Epithelial cell of proximal tubule (primary cell): ENCODE measurements at regions not wholly inside any gene's neighbourhood (a gene's known extent, or its start where the extent isn't known, plus 50 kb on each side); places are given as distances from the start of the nearest gene placed in this dataset.

Source experiments
- DNase-seq: peaks from one replicate; pipeline ENCODE4 v3.0.0-alpha.2; 2011; ENCODE audit warnings: low read depth
- H3K4me3 ChIP-seq: 2 replicates; pipeline ENCODE4 v1.5.1; 2011; ENCODE audit warnings: low read depth, mild to moderate bottlenecking, low read length
- CTCF ChIP-seq: conservative IDR thresholded peaks from 2 replicates; pipeline ENCODE4 v1.5.1; 2012; ENCODE audit warnings: low read depth, mild to moderate bottlenecking, low read length

- no peak for DNase-seq
- no peak overlapping the region for H3K4me3 ChIP-seq
- TF ChIP-seq CTCF = peak; percentile 74
Observed at GRCh38 chr10:60646966-60647796, 131.1 kb upstream of the CDK1 start.

- no peak for DNase-seq
- no peak overlapping the region for H3K4me3 ChIP-seq
- no peak for TF ChIP-seq CTCF
Observed at GRCh38 chr10:60645980-60646379, 132.3 kb upstream of the CDK1 start.

DNA sequence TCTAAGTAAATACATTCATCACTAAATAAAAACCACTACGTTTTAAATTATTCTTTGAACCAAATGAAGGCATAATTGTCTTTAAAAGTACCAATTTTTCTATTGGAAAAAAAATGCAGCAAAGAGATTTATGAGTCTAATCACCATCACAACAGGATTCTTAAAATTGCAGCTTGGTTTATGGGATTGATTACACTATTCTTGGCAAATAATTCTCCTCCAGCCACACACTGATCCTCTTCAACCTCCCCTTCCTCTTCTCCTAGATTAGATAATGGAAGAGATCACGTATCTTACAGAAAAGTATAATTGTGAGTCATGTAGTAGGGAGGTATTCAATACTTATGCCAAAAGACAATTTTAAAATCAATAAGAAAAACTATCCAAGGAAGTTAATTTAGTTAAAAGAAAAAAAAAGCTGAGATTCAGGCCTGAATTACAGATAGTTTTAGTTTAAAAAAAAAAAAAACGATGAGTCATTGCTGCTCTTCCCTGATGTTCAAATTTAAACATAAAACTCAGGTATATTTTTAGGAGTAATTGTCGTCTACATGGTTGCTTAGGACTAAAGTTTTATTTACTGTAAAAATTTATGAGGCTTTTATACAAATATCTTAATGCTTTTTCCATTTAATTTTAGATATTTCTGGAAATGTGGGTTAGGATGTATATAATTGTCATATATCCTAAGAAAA lies 133.7 kb upstream of the CDK1 start:
- TF ChIP-seq CTCF = no peak
- no peak for DNase-seq
- H3K4me3 ChIP-seq = no peak overlapping the region

GRCh38 chr10:60643874-60644273 lies 134.4 kb upstream of the CDK1 start:
- no peak for TF ChIP-seq CTCF
- DNase-seq = no peak
- H3K4me3 ChIP-seq = no peak overlapping the region

GRCh38 chr10:60629332-60629731 lies 148.9 kb upstream of the CDK1 start:
- DNase-seq = no peak
- TF ChIP-seq CTCF = no peak
- no peak overlapping the region for H3K4me3 ChIP-seq

- H3K4me3 ChIP-seq = no peak overlapping the region
- no peak for TF ChIP-seq CTCF
- no peak for DNase-seq
Observed at GRCh38 chr10:60627778-60628748, 150.2 kb upstream of the CDK1 start.
